A673 (cell line): ENCODE measurements at regions not wholly inside any gene's neighbourhood (a gene's known extent, or its start where the extent isn't known, plus 50 kb on each side); places are given as distances from the start of the nearest gene placed in this dataset.

Experiments used
- BruUV-seq: library from RNA; stranded (reverse); fragments of 400-500 nt; replicated peaks from 2 replicates; lab custom pipeline; 2021; lab: Mats Ljungman, UMichigan
- CTCF ChIA-PET: fragments of 300-600 bp; sonication (Branson Sonifier 250); formaldehyde crosslinking; loops from one replicate; lab custom pipeline; 2022; ENCODE audit warnings: antibody characterized with exemption; lab: Charles Lee
- POLR2A ChIA-PET: fragments of 300-600 bp; sonication (Branson Sonifier 250); formaldehyde crosslinking; loops from one replicate; lab custom pipeline; 2022; ENCODE audit warnings: antibody characterized with exemption; ENCODE audit not compliant: low non-redundant PET; lab: Charles Lee
- DNase-seq: peaks from one replicate; pipeline ENCODE4 v3.0.0-alpha.2; 2015; ENCODE audit warnings: low spot score
- H3K27ac ChIP-seq: fragments of 200-600 bp; sonication (generic); 2 replicates; pipeline ENCODE4 v1.5.1; 2016; ENCODE audit warnings: mixed run types, low read depth, mild to moderate bottlenecking, mixed read lengths, antibody characterized with exemption, low read length; ENCODE audit not compliant: poor library complexity, severe bottlenecking
- H3K27me3 ChIP-seq: fragments of 200-600 bp; sonication (generic); replicated peaks from 2 replicates; pipeline ENCODE4 v1.6.1; 2017; ENCODE audit warnings: mixed run types, low read depth, mild to moderate bottlenecking, mixed read lengths, antibody characterized with exemption, low read length; ENCODE audit not compliant: insufficient read depth, poor library complexity
- H3K36me3 ChIP-seq: fragments of 200-600 bp; sonication (generic); 2 replicates; pipeline ENCODE4 v1.6.1; 2016; ENCODE audit warnings: mixed run types, mild to moderate bottlenecking, mixed read lengths, antibody characterized with exemption, low read length; ENCODE audit not compliant: insufficient read depth, poor library complexity, severe bottlenecking
- H3K4me1 ChIP-seq: fragments of 200-600 bp; sonication (generic); 2 replicates; pipeline ENCODE4 v1.6.1; 2017; ENCODE audit warnings: mixed run types, mild to moderate bottlenecking, mixed read lengths, antibody characterized with exemption, low read length; ENCODE audit not compliant: insufficient read depth, poor library complexity, severe bottlenecking
- H3K4me3 ChIP-seq: fragments of 200-600 bp; sonication (generic); 2 replicates; pipeline ENCODE4 v1.5.1; 2016; ENCODE audit warnings: low read depth, mixed run types, mild to moderate bottlenecking, mixed read lengths, low read length; ENCODE audit not compliant: poor library complexity, severe bottlenecking
- H3K9me3 ChIP-seq: fragments of 200-600 bp; sonication (generic); 2 replicates; pipeline ENCODE4 v1.6.1; 2016; ENCODE audit warnings: mixed run types, low read depth, mild to moderate bottlenecking, mixed read lengths, antibody characterized with exemption, low read length; ENCODE audit not compliant: poor library complexity, severe bottlenecking
- EZH2 ChIP-seq: fragments of 200-600 bp; sonication (generic); IDR thresholded peaks from 2 replicates; pipeline ENCODE4 v1.6.1; 2017; ENCODE audit warnings: borderline replicate concordance, low read depth, mild to moderate bottlenecking, mixed read lengths, antibody characterized with exemption, low read length; ENCODE audit not compliant: poor library complexity, severe bottlenecking
- intact Hi-C: fragments of 100-400 bp; cut with micrococcal nuclease; formaldehyde crosslinking; loops from one replicate; pipeline ENCODE4 v1.10.0; 2022; ENCODE audit not compliant: unreplicated experiment
- TF ChIP-seq, protein P1 (sequence below): fragments of 300-800, 200-600 bp; sonication (generic); conservative IDR thresholded peaks from 2 replicates; pipeline ENCODE4 v1.5.1; 2017; ENCODE audit warnings: low read depth, mild to moderate bottlenecking, antibody characterized with exemption, low read length, moderate library complexity, mixed read lengths

DNA sequence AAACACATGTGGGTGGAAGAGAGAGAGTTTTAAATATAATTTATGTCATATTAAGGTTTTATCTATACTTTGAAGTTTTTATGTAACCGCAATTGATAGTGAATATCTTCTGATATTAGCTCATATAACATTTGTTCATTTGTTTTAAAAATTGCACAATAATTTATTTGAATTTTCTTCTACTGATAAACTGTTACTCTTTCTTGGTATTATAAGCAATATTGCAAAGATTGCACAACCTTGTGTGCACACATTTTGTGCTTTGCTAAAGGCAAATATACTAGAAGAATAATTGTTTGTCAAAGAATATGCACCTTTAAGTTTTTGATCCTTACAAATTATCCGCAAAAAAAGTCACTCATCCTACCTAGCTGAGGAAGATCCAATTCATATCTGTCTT, 275.7 kb downstream of the TLR4 start:
- BruUV-seq, result no TSS peak
- intact Hi-C loops, result loop anchor here (10.0 kb wide), 1 partner anchor 55 kb away; no protein-coding TSS in a partner anchor
- POLR2A ChIA-PET, result no interaction called here
- Histone ChIP-seq H3K27ac (no peak overlapping the region), H3K27me3 (no peaks in the 10 kb centered on the region), H3K4me1 (no peaks in the 10 kb centered on the region), H3K4me3 (no peak overlapping the region), H3K9me3 (no peaks in the 10 kb centered on the region), H3K36me3 (no peaks in the 10 kb centered on the region)
- DNase-seq, result no peak
- CTCF ChIA-PET, result no interaction called here
- TF ChIP-seq, protein P1, sequence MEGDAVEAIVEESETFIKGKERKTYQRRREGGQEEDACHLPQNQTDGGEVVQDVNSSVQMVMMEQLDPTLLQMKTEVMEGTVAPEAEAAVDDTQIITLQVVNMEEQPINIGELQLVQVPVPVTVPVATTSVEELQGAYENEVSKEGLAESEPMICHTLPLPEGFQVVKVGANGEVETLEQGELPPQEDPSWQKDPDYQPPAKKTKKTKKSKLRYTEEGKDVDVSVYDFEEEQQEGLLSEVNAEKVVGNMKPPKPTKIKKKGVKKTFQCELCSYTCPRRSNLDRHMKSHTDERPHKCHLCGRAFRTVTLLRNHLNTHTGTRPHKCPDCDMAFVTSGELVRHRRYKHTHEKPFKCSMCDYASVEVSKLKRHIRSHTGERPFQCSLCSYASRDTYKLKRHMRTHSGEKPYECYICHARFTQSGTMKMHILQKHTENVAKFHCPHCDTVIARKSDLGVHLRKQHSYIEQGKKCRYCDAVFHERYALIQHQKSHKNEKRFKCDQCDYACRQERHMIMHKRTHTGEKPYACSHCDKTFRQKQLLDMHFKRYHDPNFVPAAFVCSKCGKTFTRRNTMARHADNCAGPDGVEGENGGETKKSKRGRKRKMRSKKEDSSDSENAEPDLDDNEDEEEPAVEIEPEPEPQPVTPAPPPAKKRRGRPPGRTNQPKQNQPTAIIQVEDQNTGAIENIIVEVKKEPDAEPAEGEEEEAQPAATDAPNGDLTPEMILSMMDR, result no peak
- TF ChIP-seq EZH2, result no peak

DNA sequence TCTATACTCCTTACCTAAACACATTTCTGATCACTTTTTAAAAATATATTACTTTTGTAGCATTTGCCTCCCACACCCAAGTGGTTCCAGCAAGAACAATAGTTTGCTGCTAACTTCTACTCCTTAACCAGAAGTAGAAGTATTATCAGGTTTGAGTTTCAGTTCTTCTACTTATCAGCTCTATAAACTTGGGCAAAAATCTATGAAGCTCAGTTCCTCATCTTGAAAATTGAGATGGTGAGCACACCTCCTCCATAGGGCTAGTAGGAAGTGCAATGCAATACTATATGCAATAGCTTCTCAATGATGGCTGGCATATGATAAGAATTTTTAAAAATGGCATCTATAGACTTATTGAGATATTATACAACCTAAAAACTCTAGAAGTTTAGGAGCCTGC, 283.7 kb downstream of the TLR4 start:
- Histone ChIP-seq H3K4me3 (no peak overlapping the region), H3K27ac (no peak overlapping the region), H3K36me3 (no peaks in the 10 kb centered on the region), H3K27me3 (no peaks in the 10 kb centered on the region), H3K4me1 (no peaks in the 10 kb centered on the region), H3K9me3 (no peaks in the 10 kb centered on the region)
- TF ChIP-seq EZH2, result no peak
- TF ChIP-seq, protein P1, result no peak
- intact Hi-C loops, result no loop called here
- CTCF ChIA-PET, result no interaction called here
- POLR2A ChIA-PET, result no interaction called here
- no peak for DNase-seq
- no TSS peak for BruUV-seq

DNA sequence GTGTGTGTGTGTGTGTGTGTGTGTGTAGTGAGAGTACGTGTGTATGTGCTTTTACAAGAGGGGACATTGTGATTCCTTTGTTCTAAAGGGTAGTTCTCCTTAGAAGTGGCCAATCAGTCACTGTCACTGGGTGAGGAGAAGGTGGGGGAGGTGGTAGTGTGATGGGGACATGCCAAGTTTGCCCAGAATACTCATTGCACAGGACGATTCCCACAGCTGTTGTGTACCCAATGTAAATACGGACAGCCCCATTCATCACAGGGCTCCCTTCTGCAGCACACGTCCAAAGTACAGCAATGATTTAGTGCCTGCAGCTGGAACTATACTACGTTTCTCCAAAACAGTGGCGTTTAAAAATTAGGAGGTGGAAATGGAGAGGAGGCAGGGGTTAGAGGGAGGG, 287.8 kb downstream of the TLR4 start:
- Histone ChIP-seq H3K27me3 (no peaks in the 10 kb centered on the region), H3K27ac (no peak overlapping the region), H3K4me1 (no peaks in the 10 kb centered on the region), H3K4me3 (no peak overlapping the region), H3K36me3 (no peaks in the 10 kb centered on the region), H3K9me3 (no peaks in the 10 kb centered on the region)
- TF ChIP-seq, protein P1, result no peak
- no peak for DNase-seq
- POLR2A ChIA-PET, result no interaction called here
- intact Hi-C loops, result no loop called here
- CTCF ChIA-PET, result no interaction called here
- no TSS peak for BruUV-seq
